Stimulated activated CD8-positive, alpha-beta memory T cell treated with anti-CD3 and anti-CD28 coated beads, Interleukin-12 subunit alpha, Interleukin-12 subunit beta, amount 100 ng/mL, for 1 hour (primary cell): ENCODE measurements at regions not wholly inside any gene's neighbourhood (a gene's known extent, or its start where the extent isn't known, plus 50 kb on each side); places are given as distances from the start of the nearest gene placed in this dataset.
"Not testable (repeated sequence)": the region's sequence is repeated elsewhere in the genome, so short reads cannot be mapped to it uniquely, and the experiment has no call there.

Experiments
- DNase-seq: peaks from one replicate; pipeline ENCODE4 v3.0.0-alpha.2; 2020; ENCODE audit warnings: low read depth

GRCh38 chr17:20633268-20634059 lies 53.9 kb downstream of the CDRT15L2 start:
- DNase-seq = not testable (repeated sequence)

- not testable (repeated sequence) for DNase-seq
Measured at GRCh38 chr17:20640147-20640546, 60.6 kb downstream of the CDRT15L2 start.

- DNase-seq = not testable (repeated sequence)
Measured at GRCh38 chr17:20646661-20647272, 67.2 kb downstream of the CDRT15L2 start.

GRCh38 chr17:20649097-20649767 lies 69.7 kb downstream of the CDRT15L2 start:
- not testable (repeated sequence) for DNase-seq

- not testable (repeated sequence) for DNase-seq
Measured at GRCh38 chr17:20651022-20651421, 71.5 kb downstream of the CDRT15L2 start.

- DNase-seq = not testable (repeated sequence)
Measured at GRCh38 chr17:20651736-20652135, 72.2 kb downstream of the CDRT15L2 start.

- not testable (repeated sequence) for DNase-seq
Measured at GRCh38 chr17:20653391-20653790, 73.9 kb downstream of the CDRT15L2 start.

- not testable (repeated sequence) for DNase-seq
Measured at GRCh38 chr17:20654114-20654513, 74.6 kb downstream of the CDRT15L2 start.

GRCh38 chr17:20654575-20654974 lies 75.1 kb downstream of the CDRT15L2 start:
- DNase-seq = not testable (repeated sequence)

GRCh38 chr17:20665103-20665955 lies 85.8 kb downstream of the CDRT15L2 start:
- DNase-seq = not testable (repeated sequence)

GRCh38 chr17:20666689-20667088 lies 87.2 kb downstream of the CDRT15L2 start:
- not testable (repeated sequence) for DNase-seq

GRCh38 chr17:20667712-20668111 lies 88.2 kb downstream of the CDRT15L2 start:
- DNase-seq = not testable (repeated sequence)

GRCh38 chr17:20668316-20668715 lies 88.8 kb downstream of the CDRT15L2 start:
- not testable (repeated sequence) for DNase-seq

GRCh38 chr17:20668868-20669267 lies 89.3 kb downstream of the CDRT15L2 start:
- not testable (repeated sequence) for DNase-seq

- not testable (repeated sequence) for DNase-seq
Measured at GRCh38 chr17:20670506-20670905, 91.0 kb downstream of the CDRT15L2 start.

- not testable (repeated sequence) for DNase-seq
Measured at GRCh38 chr17:20674374-20674773, 94.8 kb downstream of the CDRT15L2 start.

GRCh38 chr17:20675707-20676106 lies 96.2 kb downstream of the CDRT15L2 start:
- not testable (repeated sequence) for DNase-seq

- DNase-seq = not testable (repeated sequence)
Measured at GRCh38 chr17:20676656-20677055, 97.1 kb downstream of the CDRT15L2 start.

- not testable (repeated sequence) for DNase-seq
Measured at GRCh38 chr17:20677469-20677868, 97.9 kb downstream of the CDRT15L2 start.

- DNase-seq = not testable (repeated sequence)
Measured at GRCh38 chr17:20678424-20678823, 98.9 kb downstream of the CDRT15L2 start.
